ENCODE measurements at regions not wholly inside any gene's neighbourhood (a gene's known extent, or its start where the extent isn't known, plus 50 kb on each side); places are given as distances from the start of the nearest gene placed in this dataset.

DNA sequence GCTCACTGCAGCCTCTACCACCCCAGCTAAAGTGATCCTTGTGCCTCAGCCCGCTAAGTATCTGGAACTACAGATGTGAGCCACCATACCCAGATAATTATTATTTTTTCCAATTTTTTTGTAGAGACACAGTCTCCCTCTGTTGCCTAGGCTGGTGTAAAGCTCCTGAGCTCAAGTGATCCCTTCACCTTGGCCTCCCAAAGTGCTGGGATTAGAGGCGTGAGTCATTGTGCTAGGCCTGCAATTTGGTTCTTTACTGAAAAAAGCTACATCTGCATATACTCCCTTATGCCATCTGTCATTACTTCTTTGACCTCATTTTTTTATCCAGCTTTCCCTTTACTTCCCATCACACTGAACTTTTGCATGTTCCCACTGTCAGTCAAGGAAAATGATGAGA is 2012.4 kb upstream of the IGFBP7 start:
- H3K36me3 ChIP-seq = no peaks in the 10 kb centered on the region
- intact Hi-C loops (cut with DNase I) = no loop called here
- ATAC-seq (no peak), DNase-seq (no peak)
- H3K4me3 ChIP-seq = no peak overlapping the region
- H3K4me1 ChIP-seq = no peaks in the 10 kb centered on the region
- H3K9me3 ChIP-seq = no peaks in the 10 kb centered on the region
- no peaks in the 10 kb centered on the region for H3K27me3 ChIP-seq
- 31 to 67% (median 40%) methylated on average over 1 to 2 of the region's 2 CpGs for WGBS, 4 donors
- TF ChIP-seq, protein P1, sequence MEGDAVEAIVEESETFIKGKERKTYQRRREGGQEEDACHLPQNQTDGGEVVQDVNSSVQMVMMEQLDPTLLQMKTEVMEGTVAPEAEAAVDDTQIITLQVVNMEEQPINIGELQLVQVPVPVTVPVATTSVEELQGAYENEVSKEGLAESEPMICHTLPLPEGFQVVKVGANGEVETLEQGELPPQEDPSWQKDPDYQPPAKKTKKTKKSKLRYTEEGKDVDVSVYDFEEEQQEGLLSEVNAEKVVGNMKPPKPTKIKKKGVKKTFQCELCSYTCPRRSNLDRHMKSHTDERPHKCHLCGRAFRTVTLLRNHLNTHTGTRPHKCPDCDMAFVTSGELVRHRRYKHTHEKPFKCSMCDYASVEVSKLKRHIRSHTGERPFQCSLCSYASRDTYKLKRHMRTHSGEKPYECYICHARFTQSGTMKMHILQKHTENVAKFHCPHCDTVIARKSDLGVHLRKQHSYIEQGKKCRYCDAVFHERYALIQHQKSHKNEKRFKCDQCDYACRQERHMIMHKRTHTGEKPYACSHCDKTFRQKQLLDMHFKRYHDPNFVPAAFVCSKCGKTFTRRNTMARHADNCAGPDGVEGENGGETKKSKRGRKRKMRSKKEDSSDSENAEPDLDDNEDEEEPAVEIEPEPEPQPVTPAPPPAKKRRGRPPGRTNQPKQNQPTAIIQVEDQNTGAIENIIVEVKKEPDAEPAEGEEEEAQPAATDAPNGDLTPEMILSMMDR (IDR thresholded peaks at IDR 0.05) = no peak
- TF ChIP-seq POLR2A (IDR thresholded peaks at IDR 0.05) = no peak
- no peak overlapping the region for H3K27ac ChIP-seq

DNA sequence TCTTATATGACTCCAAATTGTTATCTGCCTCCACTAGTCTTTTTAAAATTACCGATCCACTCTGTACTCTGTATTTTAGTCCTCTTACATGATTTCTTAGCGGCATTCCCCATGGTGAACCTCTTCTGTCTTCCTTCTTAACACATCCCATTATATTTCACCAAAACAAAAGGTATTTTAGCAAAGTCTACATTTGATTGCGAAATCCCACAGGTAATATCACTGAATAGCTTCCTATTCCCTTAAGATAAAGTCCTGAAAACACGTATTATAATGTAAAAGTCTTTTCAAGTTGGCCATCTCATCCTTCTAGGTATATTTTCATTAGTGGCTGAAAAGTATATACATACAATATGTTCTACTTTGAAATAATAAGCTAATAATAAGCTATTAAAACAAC is 2016.0 kb upstream of the IGFBP7 start:
- WGBS, 4 donors = 78 to 85% (median 81%) methylated on average over 4 of the region's 4 CpGs
- Histone ChIP-seq H3K36me3 (no peaks in the 10 kb centered on the region), H3K27me3 (no peaks in the 10 kb centered on the region), H3K9me3 (no peaks in the 10 kb centered on the region), H3K4me3 (no peak overlapping the region), H3K27ac (no peak overlapping the region), H3K4me1 (no peaks in the 10 kb centered on the region)
- ATAC-seq (no peak), DNase-seq (no peak)
- TF ChIP-seq POLR2A (IDR thresholded peaks at IDR 0.05) = no peak
- TF ChIP-seq, protein P1 (IDR thresholded peaks at IDR 0.05) = no peak
- intact Hi-C loops (cut with DNase I) = no loop called here

DNA sequence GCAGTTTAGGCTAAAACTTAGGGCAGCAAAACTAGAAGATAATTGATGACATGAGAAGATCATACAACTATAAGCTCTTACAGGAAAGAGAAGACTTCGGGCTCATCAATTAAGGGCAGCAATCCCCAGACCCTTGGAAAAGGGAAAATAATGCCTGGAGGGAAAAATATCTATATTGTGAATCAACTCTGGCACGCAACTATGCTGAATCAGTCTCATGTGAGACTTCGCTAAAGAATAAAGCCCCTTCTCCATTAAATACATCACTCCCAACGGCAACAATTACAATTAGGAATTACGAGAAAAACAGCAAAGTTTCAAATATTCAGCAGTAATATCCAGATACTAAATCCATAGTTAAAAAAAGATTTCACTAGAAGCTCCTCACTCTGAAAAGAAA is 2016.8 kb upstream of the IGFBP7 start:
- no peak overlapping the region for H3K4me3 ChIP-seq
- no peaks in the 10 kb centered on the region for H3K4me1 ChIP-seq
- no peaks in the 10 kb centered on the region for H3K9me3 ChIP-seq
- H3K27ac ChIP-seq = no peak overlapping the region
- intact Hi-C loops (cut with DNase I) = no loop called here
- ATAC-seq (no peak), DNase-seq (no peak)
- no peak for TF ChIP-seq POLR2A (IDR thresholded peaks at IDR 0.05)
- TF ChIP-seq, protein P1 (IDR thresholded peaks at IDR 0.05) = no peak
- H3K36me3 ChIP-seq = no peaks in the 10 kb centered on the region
- no peaks in the 10 kb centered on the region for H3K27me3 ChIP-seq
- WGBS, 4 donors = 84 to 88% (median 85%) methylated on average over 5 of the region's 5 CpGs

DNA sequence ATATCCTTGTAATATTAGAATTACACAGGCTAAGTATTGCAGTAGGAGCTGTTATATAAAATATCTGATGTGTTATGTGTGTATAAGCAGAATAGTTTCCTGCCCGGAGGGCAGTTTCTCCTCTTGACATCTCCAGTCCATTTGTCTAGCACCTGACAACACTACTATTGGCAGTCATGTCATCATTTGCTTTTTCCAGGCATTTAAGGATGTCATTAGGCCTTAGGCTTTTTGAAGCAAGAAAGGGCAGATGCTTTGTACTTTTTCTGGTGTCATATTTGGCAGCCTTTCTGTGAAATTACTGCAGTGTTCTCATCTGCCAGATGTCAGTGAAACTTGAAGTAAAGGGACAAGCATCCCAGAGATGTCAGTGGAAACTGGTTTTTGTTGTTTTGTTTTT is 2017.6 kb upstream of the IGFBP7 start:
- H3K27ac ChIP-seq = no peak overlapping the region
- no peak overlapping the region for H3K4me3 ChIP-seq
- DNase-seq (no peak), ATAC-seq (no peak)
- no peak for TF ChIP-seq POLR2A (IDR thresholded peaks at IDR 0.05)
- intact Hi-C loops (cut with DNase I) = no loop called here
- H3K27me3 ChIP-seq = no peaks in the 10 kb centered on the region
- no peaks in the 10 kb centered on the region for H3K36me3 ChIP-seq
- WGBS, 4 donors = 49 to 65% (median 57%) methylated on average over 1 of the region's 1 CpG
- H3K4me1 ChIP-seq = no peaks in the 10 kb centered on the region
- no peaks in the 10 kb centered on the region for H3K9me3 ChIP-seq

DNA sequence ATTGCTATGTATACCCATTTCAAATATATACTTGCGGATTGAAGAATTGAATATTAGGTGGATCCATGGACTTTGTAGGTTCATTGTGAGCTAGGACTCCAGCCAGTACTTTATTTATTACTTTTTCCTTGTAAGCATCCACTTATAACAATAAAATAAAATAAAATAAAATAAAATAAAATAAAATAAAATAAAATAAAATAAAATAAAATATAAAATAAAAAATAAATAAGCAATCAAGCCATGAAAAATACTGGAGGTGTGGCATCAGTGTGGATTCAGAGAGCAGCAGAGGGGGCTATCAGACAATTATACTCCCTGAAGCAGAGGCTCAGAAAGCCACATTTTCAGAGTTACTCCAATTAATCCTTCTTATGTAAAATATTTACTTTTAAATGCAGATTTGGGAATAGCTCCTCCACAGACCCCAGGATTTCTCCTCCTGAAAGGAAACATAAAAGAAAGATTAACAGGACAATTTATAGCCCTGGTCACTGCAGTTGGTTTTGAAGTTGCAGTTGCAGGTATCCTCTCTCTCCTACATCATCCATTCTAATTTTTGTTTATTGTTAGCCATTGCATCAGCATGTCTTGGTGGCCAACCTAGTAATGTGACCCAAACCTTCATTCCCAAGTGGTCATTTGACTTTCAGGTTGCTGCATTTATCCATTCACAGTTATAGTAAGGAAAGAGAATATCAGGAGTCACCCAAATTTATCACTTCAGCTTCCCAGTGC is 2025.2 kb upstream of the IGFBP7 start:
- DNase-seq (no peak), ATAC-seq (no peak)
- Histone ChIP-seq H3K36me3 (no peaks in the 10 kb centered on the region), H3K4me1 (no peaks in the 10 kb centered on the region), H3K4me3 (no peak overlapping the region), H3K27ac (no peak overlapping the region), H3K27me3 (no peaks in the 10 kb centered on the region), H3K9me3 (no peaks in the 10 kb centered on the region)
- no peak for TF ChIP-seq POLR2A (IDR thresholded peaks at IDR 0.05)
- TF ChIP-seq, protein P1 (IDR thresholded peaks at IDR 0.05) = no peak
- WGBS, 4 donors = 84 to 95% (median 91%) methylated on average over 1 of the region's 1 CpG
- intact Hi-C loops (cut with DNase I) = no loop called here

All from heart left ventricle (tissue), 16 donors.